ENCODE measurements at regions not wholly inside any gene's neighbourhood (a gene's known extent, or its start where the extent isn't known, plus 50 kb on each side); places are given as distances from the start of the nearest gene placed in this dataset.

DNA sequence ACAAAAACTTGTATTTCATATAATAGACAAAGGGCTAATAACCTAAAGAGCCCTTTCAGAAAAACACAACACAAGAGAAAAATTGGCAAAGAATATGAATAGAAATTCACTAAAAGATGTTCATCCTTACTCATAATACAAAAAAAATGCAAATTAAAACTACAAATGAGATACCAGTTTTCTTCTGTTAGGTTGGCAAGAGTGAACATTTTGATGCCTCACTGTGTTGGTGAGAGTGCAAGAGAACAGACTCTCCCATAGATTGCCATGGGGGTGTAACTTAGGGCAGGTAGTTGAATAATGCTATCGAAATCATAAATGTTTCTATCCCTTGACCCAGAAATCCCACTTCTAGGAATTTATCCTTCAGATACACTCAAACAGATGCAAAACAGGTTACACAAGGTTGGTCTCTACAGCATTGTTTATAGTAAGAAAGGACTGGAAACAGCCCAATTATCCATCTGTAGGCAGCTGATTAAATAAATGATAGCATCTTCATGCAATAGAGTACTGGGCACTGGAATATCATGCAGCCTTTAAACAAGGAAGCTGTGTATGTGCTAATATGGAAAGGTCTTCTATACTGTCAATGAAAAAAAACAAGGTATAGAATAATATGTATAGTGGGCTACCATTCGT is 146.3 kb downstream of the TLE3 start:
- no peaks in the 10 kb centered on the region for H3K9me3 Mint-ChIP-seq
- ATAC-seq: no peak
- H3K36me3 Mint-ChIP-seq: no peaks in the 10 kb centered on the region
- no peak overlapping the region for H3K4me3 Mint-ChIP-seq
- no peak overlapping the region for H3K27ac Mint-ChIP-seq
- no peaks in the 10 kb centered on the region for H3K27me3 Mint-ChIP-seq
- peaks cover 5% of the 10 kb centered on the region for H3K4me1 Mint-ChIP-seq

GRCh38 chr15:69951898-69952555 is 145.7 kb downstream of the TLE3 start:
- H3K36me3 Mint-ChIP-seq: no peaks in the 10 kb centered on the region
- H3K4me3 Mint-ChIP-seq: no peak overlapping the region
- H3K27ac Mint-ChIP-seq: no peak overlapping the region
- no peaks in the 10 kb centered on the region for H3K4me1 Mint-ChIP-seq
- no peak for ATAC-seq
- H3K9me3 Mint-ChIP-seq: no peaks in the 10 kb centered on the region
- H3K27me3 Mint-ChIP-seq: no peaks in the 10 kb centered on the region

DNA sequence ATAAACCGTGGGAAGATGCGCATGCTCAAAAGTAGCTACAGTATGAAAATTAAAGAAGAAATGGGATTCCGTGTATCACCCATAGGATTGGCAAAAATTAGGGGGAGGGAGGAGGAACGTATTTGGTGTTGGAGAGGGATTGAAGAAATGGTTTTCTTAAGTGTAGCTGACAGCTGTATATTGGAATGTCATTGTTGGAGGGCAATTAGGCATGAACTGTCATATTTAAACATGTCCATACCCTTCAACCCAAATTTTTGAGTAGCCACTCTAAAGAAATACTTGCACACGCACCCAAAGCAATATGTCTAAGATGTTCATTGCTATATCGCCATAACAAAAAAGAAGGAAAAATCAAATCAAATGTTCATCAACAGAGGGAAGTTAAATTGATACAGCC is 144.7 kb downstream of the TLE3 start:
- H3K4me3 Mint-ChIP-seq: no peak overlapping the region
- H3K9me3 Mint-ChIP-seq: no peaks in the 10 kb centered on the region
- peaks cover 7% of the 10 kb centered on the region for H3K4me1 Mint-ChIP-seq
- ATAC-seq: no peak
- H3K27ac Mint-ChIP-seq: no peak overlapping the region
- no peaks in the 10 kb centered on the region for H3K36me3 Mint-ChIP-seq
- H3K27me3 Mint-ChIP-seq: no peaks in the 10 kb centered on the region

DNA sequence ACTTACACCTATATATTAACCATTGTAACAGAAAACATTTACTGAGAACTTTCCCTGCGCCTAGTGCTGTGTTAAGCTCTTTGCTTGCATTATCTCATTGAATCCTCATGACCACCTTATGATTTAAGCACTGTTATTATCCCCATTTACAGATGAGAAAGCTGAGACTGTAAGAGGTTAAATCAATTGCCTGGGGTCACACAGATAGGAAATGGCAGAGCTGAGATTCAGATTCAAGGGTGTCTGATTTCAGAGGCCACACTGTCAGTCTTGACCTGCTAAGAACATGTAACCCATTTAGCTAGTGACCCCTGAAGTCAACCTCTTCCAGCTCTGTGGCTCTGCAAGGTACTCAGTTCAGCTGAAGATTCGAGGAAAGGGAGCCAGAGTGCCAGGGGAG is 143.9 kb downstream of the TLE3 start:
- Mint-ChIP-seq H3K27ac (no peak overlapping the region), H3K36me3 (no peaks in the 10 kb centered on the region), H3K27me3 (no peaks in the 10 kb centered on the region), H3K4me3 (no peak overlapping the region), H3K4me1 (peaks cover 15% of the 10 kb centered on the region), H3K9me3 (no peaks in the 10 kb centered on the region)
- no peak for ATAC-seq

GRCh38 chr15:69954666-69955065 is 143.1 kb downstream of the TLE3 start:
- Mint-ChIP-seq H3K27ac (no peak overlapping the region), H3K4me3 (no peak overlapping the region), H3K36me3 (no peaks in the 10 kb centered on the region), H3K27me3 (no peaks in the 10 kb centered on the region), H3K9me3 (no peaks in the 10 kb centered on the region), H3K4me1 (peaks cover 15% of the 10 kb centered on the region)
- no peak for ATAC-seq

DNA sequence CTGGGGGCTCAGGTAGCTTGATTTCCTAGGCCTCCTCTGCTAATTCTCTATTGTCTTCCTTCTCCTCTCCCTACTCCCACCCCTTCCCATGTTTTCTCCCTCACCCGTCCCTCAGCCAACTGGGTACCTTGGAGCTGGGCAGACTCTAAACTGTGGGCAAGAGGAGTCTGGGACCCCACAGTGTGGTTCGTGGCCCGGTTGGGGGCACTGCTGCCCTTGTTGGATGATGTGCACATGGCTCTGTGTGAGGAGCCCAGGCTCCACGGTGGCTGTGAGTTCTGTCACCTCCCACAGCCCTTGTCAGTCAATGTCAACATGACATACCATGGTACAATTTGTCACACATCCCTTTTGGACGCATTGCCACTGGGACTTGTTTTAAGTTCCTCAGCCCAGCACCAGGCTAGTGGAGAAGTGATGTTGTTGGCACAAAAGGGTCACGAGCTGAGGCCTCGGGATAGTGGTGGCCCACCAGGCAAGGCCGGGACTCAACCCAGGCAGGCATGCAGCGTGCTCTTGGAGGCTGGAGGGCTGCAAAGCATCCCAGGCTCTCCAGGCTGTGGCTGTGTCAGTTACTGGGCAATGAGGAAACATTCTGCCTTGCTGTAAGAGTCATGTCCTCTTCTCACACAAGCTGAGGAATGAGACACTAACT is 142.3 kb downstream of the TLE3 start:
- Mint-ChIP-seq H3K4me3 (no peak overlapping the region), H3K27me3 (no peaks in the 10 kb centered on the region), H3K27ac (no peak overlapping the region), H3K9me3 (no peaks in the 10 kb centered on the region), H3K36me3 (no peaks in the 10 kb centered on the region), H3K4me1 (peaks cover 15% of the 10 kb centered on the region)
- no peak for ATAC-seq

DNA sequence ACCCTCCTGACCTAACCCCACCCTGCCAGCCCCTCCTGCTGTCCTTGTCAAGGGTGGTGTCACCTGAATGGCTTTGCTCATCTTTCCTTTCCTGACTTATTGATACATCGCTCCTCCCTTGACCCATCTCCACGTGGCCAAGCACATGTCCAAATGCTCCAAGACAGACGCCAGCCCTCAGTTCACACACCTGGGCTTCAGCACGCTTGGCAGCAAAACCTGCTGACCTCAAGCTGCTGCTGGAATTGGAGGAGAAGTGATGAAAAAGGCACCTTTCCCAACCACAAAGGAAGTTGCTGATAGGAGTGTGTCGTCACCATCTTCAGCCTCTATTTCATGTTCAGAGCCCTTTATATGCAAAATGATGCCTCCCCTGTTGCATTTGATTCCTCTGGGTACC is 141.3 kb downstream of the TLE3 start:
- Mint-ChIP-seq H3K36me3 (no peaks in the 10 kb centered on the region), H3K4me3 (no peak overlapping the region), H3K4me1 (peaks cover 15% of the 10 kb centered on the region), H3K9me3 (no peaks in the 10 kb centered on the region), H3K27me3 (no peaks in the 10 kb centered on the region), H3K27ac (no peak overlapping the region)
- ATAC-seq: no peak

DNA sequence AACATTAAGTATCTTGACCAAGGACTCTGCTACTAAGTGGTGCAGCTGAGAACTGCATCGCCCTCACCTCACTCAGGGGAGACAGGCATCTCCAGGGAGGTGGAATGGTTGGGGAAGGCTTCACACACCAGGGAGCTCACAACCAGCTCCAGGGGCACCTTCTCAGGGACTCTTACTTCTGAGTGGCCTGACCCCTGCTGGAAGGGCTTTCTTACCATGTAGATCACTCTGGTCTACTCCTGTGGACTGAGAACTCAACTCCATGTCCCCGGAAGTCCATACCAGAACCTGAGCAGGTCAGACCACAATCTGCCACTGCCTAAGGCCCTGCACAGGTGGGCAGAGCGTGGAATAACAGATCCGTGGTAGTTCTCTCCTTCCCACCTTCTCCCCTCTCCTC is 140.5 kb downstream of the TLE3 start:
- Mint-ChIP-seq H3K27me3 (no peaks in the 10 kb centered on the region), H3K36me3 (no peaks in the 10 kb centered on the region), H3K4me3 (no peak overlapping the region), H3K4me1 (peaks cover 15% of the 10 kb centered on the region), H3K9me3 (no peaks in the 10 kb centered on the region), H3K27ac (peak overlapping the region; percentile 53)
- ATAC-seq: no peak

GRCh38 chr15:69958496-69959084 is 139.1 kb downstream of the TLE3 start:
- peak overlapping the region; percentile 53 for H3K27ac Mint-ChIP-seq

GRCh38 chr15:69962561-69962960 is 135.2 kb downstream of the TLE3 start:
- no peak for ATAC-seq
- Mint-ChIP-seq H3K27me3 (no peaks in the 10 kb centered on the region), H3K9me3 (no peaks in the 10 kb centered on the region), H3K4me1 (peaks cover 13% of the 10 kb centered on the region), H3K36me3 (no peaks in the 10 kb centered on the region), H3K27ac (no peak overlapping the region), H3K4me3 (no peak overlapping the region)

More at GRCh38 chr15:69958496-69959084, 139.1 kb downstream of the TLE3 start:
- no peaks in the 10 kb centered on the region for H3K36me3 Mint-ChIP-seq
- ATAC-seq: no peak
- H3K4me1 Mint-ChIP-seq: peaks cover 15% of the 10 kb centered on the region
- no peaks in the 10 kb centered on the region for H3K9me3 Mint-ChIP-seq
- H3K4me3 Mint-ChIP-seq: no peak overlapping the region
- H3K27me3 Mint-ChIP-seq: no peaks in the 10 kb centered on the region

DNA sequence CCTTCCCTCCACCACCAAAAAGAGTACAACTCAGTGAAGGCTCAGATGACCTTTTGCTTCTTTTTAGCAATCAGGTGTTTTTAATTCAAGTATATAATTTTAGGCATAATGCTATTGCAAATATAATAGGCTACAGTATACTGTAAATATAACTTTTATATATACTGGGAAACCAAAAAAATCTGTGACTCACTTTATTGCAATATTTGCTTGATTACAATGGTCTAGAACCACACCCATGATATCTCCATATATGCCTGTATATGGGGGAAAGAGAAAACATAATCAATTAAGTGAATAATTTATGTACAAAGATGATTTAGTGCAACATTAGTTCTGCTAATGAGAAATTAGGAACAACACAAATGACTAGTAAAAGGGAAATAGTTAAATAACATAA is 134.3 kb downstream of the TLE3 start:
- Mint-ChIP-seq H3K36me3 (no peaks in the 10 kb centered on the region), H3K27me3 (no peaks in the 10 kb centered on the region), H3K27ac (no peak overlapping the region), H3K4me3 (no peak overlapping the region), H3K4me1 (peaks cover 5% of the 10 kb centered on the region), H3K9me3 (no peaks in the 10 kb centered on the region)
- no peak for ATAC-seq

DNA sequence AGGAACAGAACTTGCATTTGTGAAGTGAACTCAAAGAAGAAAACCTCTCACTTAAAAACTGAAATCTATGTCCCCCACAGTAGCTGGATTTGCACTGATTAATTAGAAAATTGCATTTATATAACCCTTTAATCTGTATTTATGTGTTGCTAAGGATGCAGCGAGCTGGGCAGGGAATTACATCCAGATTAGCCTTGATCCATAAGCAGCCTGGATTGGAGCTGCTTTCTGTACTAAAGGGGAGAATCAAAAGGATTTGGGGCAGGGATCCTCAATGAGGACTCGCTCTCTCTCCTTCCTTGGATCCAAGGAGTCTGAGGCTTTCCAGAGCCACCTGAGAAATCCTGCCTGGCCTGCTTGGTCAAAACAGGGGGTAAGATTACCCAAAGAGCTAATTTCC is 125.9 kb downstream of the TLE3 start:
- no peak overlapping the region for H3K4me3 Mint-ChIP-seq
- no peaks in the 10 kb centered on the region for H3K27me3 Mint-ChIP-seq
- H3K36me3 Mint-ChIP-seq: no peaks in the 10 kb centered on the region
- peaks cover 9% of the 10 kb centered on the region for H3K4me1 Mint-ChIP-seq
- H3K9me3 Mint-ChIP-seq: no peaks in the 10 kb centered on the region
- no peak for ATAC-seq
- no peak overlapping the region for H3K27ac Mint-ChIP-seq

DNA sequence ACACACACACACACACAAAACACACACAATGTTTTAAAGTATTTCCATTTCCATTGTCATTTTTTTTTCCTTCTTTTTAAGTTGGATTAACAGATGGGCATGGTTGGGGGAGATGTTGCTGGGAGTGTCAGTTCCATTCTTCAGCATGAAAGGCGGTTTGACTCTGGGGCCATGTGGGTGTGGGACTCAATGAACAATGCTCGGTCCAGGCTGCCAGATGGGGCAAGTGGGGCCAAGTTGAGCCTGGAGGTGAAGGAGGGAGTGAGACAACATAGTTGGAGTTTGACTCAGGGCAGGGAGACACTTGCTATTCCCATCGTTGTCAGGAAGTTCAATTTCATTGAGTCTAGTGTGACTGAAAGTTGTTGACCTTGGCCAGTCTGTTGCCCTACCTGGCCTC is 125.3 kb downstream of the TLE3 start:
- H3K27me3 Mint-ChIP-seq: no peaks in the 10 kb centered on the region
- no peak for ATAC-seq
- H3K36me3 Mint-ChIP-seq: no peaks in the 10 kb centered on the region
- no peak overlapping the region for H3K4me3 Mint-ChIP-seq
- H3K27ac Mint-ChIP-seq: no peak overlapping the region
- H3K4me1 Mint-ChIP-seq: peaks cover 9% of the 10 kb centered on the region
- no peaks in the 10 kb centered on the region for H3K9me3 Mint-ChIP-seq

DNA sequence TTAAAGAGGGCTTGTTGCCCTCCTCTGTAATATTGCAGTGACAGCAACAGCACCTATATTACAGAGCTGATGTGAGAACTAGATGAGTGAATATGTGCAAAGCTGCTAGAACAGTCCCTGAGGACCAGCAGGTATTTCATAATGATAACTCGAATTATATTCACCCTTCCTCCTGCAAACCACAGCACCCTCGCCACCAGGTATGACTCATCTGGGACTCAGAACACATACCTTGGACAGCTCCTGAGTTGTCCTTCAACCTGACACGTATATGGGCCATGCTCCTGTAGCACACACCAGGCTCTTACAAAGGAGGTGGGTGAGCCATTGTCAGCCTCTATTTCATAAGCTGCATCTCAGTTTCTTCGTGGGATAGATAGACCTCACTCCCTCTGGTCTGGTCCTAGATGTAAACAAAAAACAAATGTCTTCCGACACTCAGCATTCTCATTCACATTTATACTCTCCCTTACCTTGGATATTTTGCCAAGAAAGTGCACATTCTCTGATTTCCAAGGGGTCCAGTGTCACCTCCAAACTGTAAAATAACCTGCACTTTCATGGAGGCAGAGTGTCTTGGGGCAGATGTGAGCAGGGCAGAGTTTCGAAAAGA is 124.5 kb downstream of the TLE3 start:
- H3K27me3 Mint-ChIP-seq: no peaks in the 10 kb centered on the region
- ATAC-seq: peak; percentile 92
- H3K36me3 Mint-ChIP-seq: no peaks in the 10 kb centered on the region
- H3K27ac Mint-ChIP-seq: no peak overlapping the region
- H3K4me3 Mint-ChIP-seq: no peak overlapping the region
- no peaks in the 10 kb centered on the region for H3K9me3 Mint-ChIP-seq
- H3K4me1 Mint-ChIP-seq: peaks cover 9% of the 10 kb centered on the region

DNA sequence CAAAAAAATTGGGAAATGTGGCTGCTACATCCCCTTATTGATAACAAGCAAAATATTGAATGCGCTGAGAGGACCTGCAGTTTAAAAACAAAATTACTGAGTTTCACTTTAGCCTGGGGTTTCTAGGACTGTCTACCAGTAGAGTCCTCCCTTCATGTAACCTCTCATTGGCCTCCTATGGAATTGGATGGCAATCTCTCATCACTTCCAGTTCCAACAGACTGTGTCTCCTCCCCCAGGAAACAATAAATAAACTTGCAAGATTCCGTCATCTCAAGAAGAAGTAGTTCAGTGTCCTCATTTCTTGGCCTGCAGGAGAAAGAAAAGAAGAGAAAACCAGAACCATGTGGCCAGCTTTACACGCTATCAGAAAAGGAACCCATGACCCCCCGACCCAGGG is 123.8 kb downstream of the TLE3 start:
- Mint-ChIP-seq H3K4me3 (no peak overlapping the region), H3K27me3 (no peaks in the 10 kb centered on the region), H3K36me3 (no peaks in the 10 kb centered on the region), H3K27ac (no peak overlapping the region), H3K4me1 (peaks cover 13% of the 10 kb centered on the region), H3K9me3 (no peaks in the 10 kb centered on the region)
- no peak for ATAC-seq

Measured in stimulated activated memory B cell treated with anti-CD40 and anti-IgM and Interleukin-4, amounts not matched to agents 10 μg/mL and 1 μg/mL and 100 μg/mL, for 72 hours (primary cell).